H1 (cell line): ENCODE measurements at regions not wholly inside any gene's neighbourhood (a gene's known extent, or its start where the extent isn't known, plus 50 kb on each side); places are given as distances from the start of the nearest gene placed in this dataset.

Source experiments
- CTCF ChIA-PET: fragments of 300-600 bp; sonication (Branson Sonifier 250); formaldehyde crosslinking; loops from one replicate; lab custom pipeline; 2021; ENCODE audit not compliant: partially characterized antibody; lab: Charles Lee
- POLR2A ChIA-PET: fragments of 300-600 bp; sonication (Branson Sonifier 250); formaldehyde crosslinking; loops from one replicate; lab custom pipeline; 2021; ENCODE audit warnings: inconsistent platforms; ENCODE audit not compliant: partially characterized antibody; lab: Charles Lee
- DNase-seq, 2 experiments: peaks; one replicate each; pipeline versions ENCODE4 v3.0.0 to v3.0.0-alpha.2; 2010 to 2022; ENCODE audit warnings: low spot score in 2 of 2, low read depth in 1 of 2, mixed read lengths in 1 of 2
- FAIRE-seq: peaks from 2 replicates; lab custom pipeline; 2011; peaks lifted over from hg19 to GRCh38; lab: Jason Lieb, UNC
- H2AFZ ChIP-seq: 2 replicates; pipeline ENCODE4 v1.8.1; 2012; ENCODE audit warnings: low read length, inconsistent platforms
- H2AK5ac ChIP-seq: 2 replicates; pipeline ENCODE4 v1.6.1; 2013; ENCODE audit warnings: low read depth, low read length
- H2BK120ac ChIP-seq: replicated peaks from 2 replicates; pipeline ENCODE3; 2013; ENCODE audit warnings: low read depth, low read length, inconsistent platforms
- H2BK12ac ChIP-seq: 2 replicates; pipeline ENCODE4 v1.6.1; 2013; ENCODE audit warnings: low read depth, low read length
- H2BK15ac ChIP-seq: 2 replicates; pipeline ENCODE4 v1.6.1; 2013; ENCODE audit warnings: low read length
- H2BK20ac ChIP-seq: 2 replicates; pipeline ENCODE4 v1.6.1; 2013; ENCODE audit warnings: low read length
- H2BK5ac ChIP-seq: 2 replicates; pipeline ENCODE4 v1.6.1; 2013; ENCODE audit warnings: low read depth, low read length
- H3K14ac ChIP-seq: 2 replicates; pipeline ENCODE4 v1.6.1; 2013; ENCODE audit warnings: inconsistent platforms; ENCODE audit not compliant: insufficient read length
- H3K18ac ChIP-seq: 2 replicates; pipeline ENCODE4 v1.6.1; 2013; ENCODE audit warnings: low read length; ENCODE audit errors: extremely low read depth
- H3K23ac ChIP-seq: 2 replicates; pipeline ENCODE4 v1.6.1; 2013; ENCODE audit warnings: inconsistent platforms; ENCODE audit not compliant: insufficient read length
- H3K23me2 ChIP-seq: 2 replicates; pipeline ENCODE4 v1.6.1; 2013; ENCODE audit warnings: low read depth, low read length
- H3K27ac ChIP-seq: 2 replicates; pipeline ENCODE4 v1.6.1; 2011; ENCODE audit warnings: low read depth, low read length, inconsistent platforms
- H3K27me3 ChIP-seq, 4 experiments: replicated peaks in 1 of 4; 1 replicate in 1 of 4; 2 replicates in 3 of 4; pipeline versions ENCODE4 v1.6.1 to v1.8.1; 2011 to 2013; ENCODE audit warnings: low read length in 3 of 4, mild to moderate bottlenecking in 3 of 4, inconsistent platforms in 2 of 4, mixed read lengths in 2 of 4, moderate library complexity in 1 of 4; ENCODE audit not compliant: control insufficient read depth in 3 of 4, insufficient read depth in 3 of 4; ENCODE audit errors: extremely low read depth in 1 of 4
- H3K36me3 ChIP-seq, 4 experiments: 2 replicates each; pipeline versions ENCODE4 v1.6.1 to v1.8.1; 2011 to 2013; ENCODE audit warnings: mild to moderate bottlenecking in 4 of 4, low read length in 3 of 4, moderate library complexity in 2 of 4, control low read depth in 1 of 4, inconsistent platforms in 1 of 4; ENCODE audit not compliant: insufficient read depth in 4 of 4, control insufficient read depth in 2 of 4
- H3K4ac ChIP-seq: replicated peaks from 2 replicates; pipeline ENCODE3; 2013; ENCODE audit warnings: low read length, low read depth, mixed read lengths, inconsistent platforms; ENCODE audit not compliant: insufficient read length
- H3K4me1 ChIP-seq, 4 experiments: replicated peaks in 1 of 4; 1 replicate in 1 of 4; 2 replicates in 3 of 4; pipeline versions ENCODE4 v1.6.1 to v1.8.1; 2011 to 2013; ENCODE audit warnings: low read length in 3 of 4, inconsistent platforms in 2 of 4, mixed read lengths in 1 of 4; ENCODE audit not compliant: insufficient read depth in 4 of 4, control insufficient read depth in 3 of 4
- H3K4me2 ChIP-seq, 2 experiments: 2 replicates each; pipeline versions ENCODE4 v1.6.1 to v1.8.1; 2011 to 2013; ENCODE audit warnings: low read depth in 2 of 2, low read length in 2 of 2, control low read depth in 1 of 2, inconsistent platforms in 1 of 2, mild to moderate bottlenecking in 1 of 2; ENCODE audit not compliant: insufficient read depth in 1 of 2
- H3K4me3 ChIP-seq, 4 experiments: fragments of 200-600, 300-600 bp in 1 of 4; sonication (generic), shearing (Covaris generic), sonication (Bioruptor Twin) in 1 of 4; 2 replicates each; pipeline versions ENCODE4 v1.5.1 to v1.8.1; 2011 to 2016; ENCODE audit warnings: low read length in 4 of 4, low read depth in 3 of 4, control low read depth in 2 of 4, inconsistent platforms in 2 of 4, mild to moderate bottlenecking in 2 of 4, mixed read lengths in 1 of 4, moderate library complexity in 1 of 4; ENCODE audit not compliant: insufficient read depth in 2 of 4; ENCODE audit errors: extremely low read depth in 1 of 4
- H3K56ac ChIP-seq: replicated peaks from 2 replicates; pipeline ENCODE3; 2013; ENCODE audit warnings: low read depth, mild to moderate bottlenecking, mixed read lengths, low read length, inconsistent platforms; ENCODE audit not compliant: insufficient read length
- H3K79me1 ChIP-seq: 2 replicates; pipeline ENCODE4 v1.6.1; 2013; ENCODE audit warnings: low read depth, low read length, control low read depth
- H3K79me2 ChIP-seq, 2 experiments: 2 replicates each; pipeline versions ENCODE4 v1.6.1 to v1.8.1; 2012 to 2013; ENCODE audit warnings: low read length in 2 of 2, mild to moderate bottlenecking in 2 of 2, inconsistent platforms in 1 of 2; ENCODE audit not compliant: insufficient read depth in 2 of 2, control insufficient read depth in 1 of 2
- H3K9ac ChIP-seq, 4 experiments: replicated peaks in 1 of 4; 1 replicate in 1 of 4; 2 replicates in 3 of 4; pipeline versions ENCODE4 v1.6.1 to v1.8.1; 2011 to 2013; ENCODE audit warnings: low read depth in 3 of 4, low read length in 3 of 4, control low read depth in 2 of 4, mild to moderate bottlenecking in 2 of 4, moderate library complexity in 2 of 4, inconsistent platforms in 1 of 4; ENCODE audit errors: extremely low read depth in 1 of 4
- H3K9me3 ChIP-seq, 2 experiments: 2 replicates each; pipeline versions ENCODE4 v1.6.1 to v1.8.1; 2012 to 2013; ENCODE audit warnings: mild to moderate bottlenecking in 2 of 2, moderate library complexity in 2 of 2, control low read depth in 1 of 2, inconsistent platforms in 1 of 2, low read depth in 1 of 2, low read length in 1 of 2, mixed read lengths in 1 of 2; ENCODE audit not compliant: insufficient read depth in 2 of 2
- H4K20me1 ChIP-seq, 2 experiments: replicated peaks in 1 of 2; 2 replicates each; pipeline versions ENCODE3 to v1.8.1; 2011 to 2013; ENCODE audit warnings: inconsistent platforms in 2 of 2, low read length in 2 of 2, mild to moderate bottlenecking in 1 of 2; ENCODE audit not compliant: insufficient read depth in 2 of 2, control insufficient read depth in 1 of 2
- H4K5ac ChIP-seq: 2 replicates; pipeline ENCODE4 v1.6.1; 2013; ENCODE audit warnings: low read length, low read depth, mixed read lengths, inconsistent platforms; ENCODE audit not compliant: insufficient read length
- H4K8ac ChIP-seq: 2 replicates; pipeline ENCODE4 v1.8.0; 2013; ENCODE audit warnings: mild to moderate bottlenecking, moderate library complexity, low read length, inconsistent platforms; ENCODE audit not compliant: insufficient read depth; ENCODE audit errors: extremely low read depth
- H4K91ac ChIP-seq: replicated peaks from 2 replicates; pipeline ENCODE3; 2013; ENCODE audit warnings: low read length, mixed read lengths, inconsistent platforms; ENCODE audit not compliant: insufficient read length
- ASH2L ChIP-seq: fragments of 200-600, 300-600 bp; sonication (generic); IDR thresholded peaks from one replicate; pipeline ENCODE4 v1.7.1; 2017; ENCODE audit warnings: low read length
- CBX8 ChIP-seq: fragments of 300-800, 300-1000 bp; sonication (generic); IDR thresholded peaks from 2 replicates; pipeline ENCODE4 v1.7.1; 2016; ENCODE audit warnings: low read depth, low read length, borderline replicate concordance
- CHD1 ChIP-seq: IDR thresholded peaks from 2 replicates; pipeline ENCODE4 v1.6.1; 2012; ENCODE audit warnings: low read depth, low read length, improper control_type of control experiment
- HDAC6 ChIP-seq: IDR thresholded peaks from one replicate; pipeline ENCODE4 v1.7.1; 2012; ENCODE audit warnings: low read depth, mild to moderate bottlenecking, inconsistent platforms, low read length, moderate library complexity
- JUN ChIP-seq: IDR thresholded peaks from 2 replicates; pipeline ENCODE4 v1.6.1; 2011; ENCODE audit warnings: low read depth, mild to moderate bottlenecking, improper control_type of control experiment, low read length
- KDM1A ChIP-seq: fragments of 200-600, 300-600 bp; sonication (generic); IDR thresholded peaks from 2 replicates; pipeline ENCODE4 v1.7.1; 2016; ENCODE audit warnings: mild to moderate bottlenecking, low read length, borderline replicate concordance
- KDM4A ChIP-seq: IDR thresholded peaks from one replicate; pipeline ENCODE4 v1.7.1; 2012; ENCODE audit warnings: low read depth, mild to moderate bottlenecking, moderate library complexity, low read length, inconsistent platforms; ENCODE audit not compliant: severe bottlenecking
- SIN3A ChIP-seq, 2 experiments: IDR thresholded peaks in 1 of 2; conservative IDR thresholded peaks in 1 of 2; 2 replicates each; pipeline ENCODE4 v1.6.1; 2011 to 2012; ENCODE audit warnings: low read length in 2 of 2, improper control_type of control experiment in 1 of 2, low read depth in 1 of 2, mild to moderate bottlenecking in 1 of 2
- WGBS, 2 experiments: shearing (Covaris generic) in 1 of 2; methylation state at CpG; one replicate each; pipeline versions ENCODE4 v1.1.6 to v1.1.7; 2013 to 2015; ENCODE audit warnings: low lambda C conversion rate in 2 of 2, mixed read lengths in 2 of 2, inconsistent platforms in 1 of 2, low coverage in 1 of 2, missing lambda C conversion rate in 1 of 2; ENCODE audit not compliant: insufficient replicate concordance in 2 of 2, insufficient coverage in 1 of 2, insufficient read length in 1 of 2; ENCODE audit errors: extremely low coverage in 1 of 2, missing lambda C conversion rate in 1 of 2; 5-methylcytosine and 5-hydroxymethylcytosine counted together

GRCh38 chr2:222357930-222358329, 59.1 kb upstream of the PAX3 start:
- H3K56ac ChIP-seq, result no peak overlapping the region

More at GRCh38 chr2:222357930-222358329, 59.1 kb upstream of the PAX3 start:
- H3K14ac ChIP-seq, result no peak overlapping the region
- H3K4me3 ChIP-seq, result no peak overlapping the region
- no peak overlapping the region for H2BK120ac ChIP-seq
- no peak overlapping the region for H4K5ac ChIP-seq
- no peak for FAIRE-seq
- TF ChIP-seq ASH2L, result no peak
- no peak for TF ChIP-seq CHD1
- no peak for TF ChIP-seq SIN3A (conservative IDR thresholded peaks at IDR 0.05 in 1 of 2, IDR thresholded peaks at IDR 0.05 in 1 of 2; ENCODE audit: low read depth in 1 of 2, low read length in 2 of 2)
- no peak for TF ChIP-seq KDM1A
- TF ChIP-seq CBX8, result no peak
- TF ChIP-seq JUN, result no peak
- no peak for TF ChIP-seq KDM4A
- no peak for TF ChIP-seq HDAC6
- no peaks in the 10 kb centered on the region for H3K4me1 ChIP-seq
- H2AK5ac ChIP-seq, result no peak overlapping the region
- no peak overlapping the region for H2BK12ac ChIP-seq
- CTCF ChIA-PET, result no interaction called here
- no peak overlapping the region for H2BK5ac ChIP-seq
- H3K79me2 ChIP-seq, result no peaks in the 10 kb centered on the region
- H3K79me1 ChIP-seq, result no peaks in the 10 kb centered on the region
- no peak overlapping the region for H3K4ac ChIP-seq
- H2BK15ac ChIP-seq, result no peak overlapping the region
- no peak overlapping the region for H3K27ac ChIP-seq
- no peak overlapping the region for H4K8ac ChIP-seq
- DNase-seq, result no peak
- no peak overlapping the region for H2BK20ac ChIP-seq
- no peaks in the 10 kb centered on the region for H3K9me3 ChIP-seq
- 96% methylated on average over 1 of the region's 1 CpG; no CpG with 5 or more reads in 1 of the 2 experiments for WGBS, 2 experiments
- no peak overlapping the region for H3K18ac ChIP-seq
- POLR2A ChIA-PET, result no interaction called here
- H4K20me1 ChIP-seq, result no peaks in the 10 kb centered on the region
- H3K27me3 ChIP-seq, result no peaks in the 10 kb centered on the region
- no peak overlapping the region for H3K4me2 ChIP-seq
- H3K23me2 ChIP-seq, result no peaks in the 10 kb centered on the region
- no peak overlapping the region for H3K9ac ChIP-seq
- no peaks in the 10 kb centered on the region for H3K36me3 ChIP-seq
- no peak overlapping the region for H2AFZ ChIP-seq
- H3K23ac ChIP-seq, result no peak overlapping the region
- H4K91ac ChIP-seq, result no peak overlapping the region
